Smooth muscle cell (in vitro differentiated cells): ENCODE measurements at regions not wholly inside any gene's neighbourhood (a gene's known extent, or its start where the extent isn't known, plus 50 kb on each side); places are given as distances from the start of the nearest gene placed in this dataset.

ENCODE experiments used
- DNase-seq: peaks from one replicate; lab custom pipeline; 2025; ENCODE audit not compliant: unreplicated experiment; lab: John Stamatoyannopoulos, UW
- H2AFZ ChIP-seq: fragments of 200-600 bp; sonication (generic); 2 replicates; pipeline ENCODE4 v1.6.0; 2016; ENCODE audit warnings: antibody characterized with exemption, low read depth, mild to moderate bottlenecking
- H3F3A ChIP-seq: fragments of 200-600 bp; sonication (generic); 2 replicates; pipeline ENCODE4 v1.6.0; 2017; ENCODE audit warnings: antibody characterized with exemption, low read depth
- H3K27ac ChIP-seq: fragments of 200-600 bp; sonication (generic); 2 replicates; pipeline ENCODE4 v1.5.1; 2016; ENCODE audit warnings: low read depth, mild to moderate bottlenecking
- H3K27me3 ChIP-seq: fragments of 200-600 bp; sonication (generic); 2 replicates; pipeline ENCODE4 v1.6.1; 2016; ENCODE audit warnings: low read depth, mild to moderate bottlenecking
- H3K36me3 ChIP-seq: fragments of 200-600 bp; sonication (generic); 2 replicates; pipeline ENCODE4 v1.5.1; 2016; ENCODE audit warnings: low read depth
- H3K4me1 ChIP-seq: fragments of 200-600 bp; sonication (generic); 2 replicates; pipeline ENCODE4 v1.5.1; 2016; ENCODE audit warnings: low read depth
- H3K4me2 ChIP-seq: fragments of 200-600 bp; sonication (generic); 2 replicates; pipeline ENCODE4 v1.6.0; 2016; ENCODE audit warnings: mild to moderate bottlenecking
- H3K4me3 ChIP-seq: fragments of 200-600 bp; sonication (generic); 2 replicates; pipeline ENCODE4 v1.5.1; 2016; ENCODE audit warnings: mild to moderate bottlenecking
- H3K79me2 ChIP-seq: fragments of 200-600 bp; sonication (generic); 2 replicates; pipeline ENCODE4 v1.6.0; 2016; ENCODE audit warnings: low read depth, mild to moderate bottlenecking
- H3K9ac ChIP-seq: fragments of 200-600 bp; sonication (generic); 2 replicates; pipeline ENCODE4 v1.6.0; 2016; ENCODE audit warnings: low read depth
- H3K9me3 ChIP-seq: fragments of 200-600 bp; sonication (generic); replicated peaks from 2 replicates; pipeline ENCODE4 v1.5.1; 2016; ENCODE audit warnings: low read depth
- H4K20me1 ChIP-seq: fragments of 200-600 bp; sonication (generic); 2 replicates; pipeline ENCODE4 v1.6.0; 2016; ENCODE audit warnings: low read depth
- WGBS: methylation state at CpG from one replicate; pipeline ENCODE4 v1.1.7; 2016; ENCODE audit warnings: low lambda C conversion rate; 5-methylcytosine and 5-hydroxymethylcytosine counted together
- TF ChIP-seq, protein P1 (sequence below): fragments of 200-600 bp; sonication (generic); IDR thresholded peaks from 2 replicates; pipeline ENCODE4 v1.5.1; 2017; ENCODE audit warnings: borderline replicate concordance, mild to moderate bottlenecking, antibody characterized with exemption; ENCODE audit not compliant: insufficient read depth, poor library complexity, severe bottlenecking

DNA sequence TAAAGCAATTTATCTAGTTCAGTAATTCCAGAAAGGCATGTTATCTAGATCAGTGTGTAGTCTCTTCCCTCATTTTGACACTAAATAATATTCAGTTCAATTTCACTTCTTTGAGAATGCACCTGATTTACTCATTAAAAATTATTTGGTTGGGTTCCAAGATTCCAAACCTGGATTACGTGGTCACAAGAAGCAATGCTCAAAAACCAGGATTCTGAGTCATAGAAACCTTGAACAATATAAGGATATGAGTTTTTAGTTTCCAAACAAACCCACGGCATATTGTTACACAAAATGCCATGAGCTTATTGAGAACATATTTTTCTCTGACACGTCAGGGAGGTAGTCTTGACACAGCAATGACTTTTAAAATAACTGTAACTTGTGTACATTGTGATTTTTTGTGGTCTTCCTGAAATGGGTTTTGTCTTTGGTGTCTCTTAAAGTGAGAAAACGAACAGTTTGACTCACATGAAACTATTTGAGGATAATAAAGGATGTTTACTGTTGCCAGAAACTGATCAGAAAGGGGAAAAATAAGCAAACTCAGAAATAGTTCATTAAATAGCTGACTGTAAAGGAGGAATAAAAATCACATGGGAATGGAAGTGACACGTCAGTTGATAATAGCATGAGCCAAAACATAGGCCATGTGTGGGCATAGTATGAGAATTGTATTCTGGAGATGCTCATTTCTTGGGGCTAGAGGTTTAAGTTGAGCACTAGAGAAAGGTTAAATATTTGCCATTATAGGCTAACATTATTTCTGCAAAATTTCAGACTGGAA lies 617.7 kb upstream of the CDH2 start:
- Histone ChIP-seq H3K27me3 (no peaks in the 10 kb centered on the region), H2AFZ (peak overlapping the region; percentile 34), H4K20me1 (no peaks in the 10 kb centered on the region), H3K36me3 (no peaks in the 10 kb centered on the region), H3K9ac (no peak overlapping the region), H3F3A (no peaks in the 10 kb centered on the region), H3K27ac (no peak overlapping the region), H3K9me3 (no peaks in the 10 kb centered on the region), H3K4me1 (peaks cover 6% of the 10 kb centered on the region), H3K79me2 (no peaks in the 10 kb centered on the region), H3K4me3 (no peak overlapping the region), H3K4me2 (peak overlapping the region; percentile 30)
- WGBS, result 64% methylated on average over 5 of the region's 5 CpGs
- TF ChIP-seq, protein P1, sequence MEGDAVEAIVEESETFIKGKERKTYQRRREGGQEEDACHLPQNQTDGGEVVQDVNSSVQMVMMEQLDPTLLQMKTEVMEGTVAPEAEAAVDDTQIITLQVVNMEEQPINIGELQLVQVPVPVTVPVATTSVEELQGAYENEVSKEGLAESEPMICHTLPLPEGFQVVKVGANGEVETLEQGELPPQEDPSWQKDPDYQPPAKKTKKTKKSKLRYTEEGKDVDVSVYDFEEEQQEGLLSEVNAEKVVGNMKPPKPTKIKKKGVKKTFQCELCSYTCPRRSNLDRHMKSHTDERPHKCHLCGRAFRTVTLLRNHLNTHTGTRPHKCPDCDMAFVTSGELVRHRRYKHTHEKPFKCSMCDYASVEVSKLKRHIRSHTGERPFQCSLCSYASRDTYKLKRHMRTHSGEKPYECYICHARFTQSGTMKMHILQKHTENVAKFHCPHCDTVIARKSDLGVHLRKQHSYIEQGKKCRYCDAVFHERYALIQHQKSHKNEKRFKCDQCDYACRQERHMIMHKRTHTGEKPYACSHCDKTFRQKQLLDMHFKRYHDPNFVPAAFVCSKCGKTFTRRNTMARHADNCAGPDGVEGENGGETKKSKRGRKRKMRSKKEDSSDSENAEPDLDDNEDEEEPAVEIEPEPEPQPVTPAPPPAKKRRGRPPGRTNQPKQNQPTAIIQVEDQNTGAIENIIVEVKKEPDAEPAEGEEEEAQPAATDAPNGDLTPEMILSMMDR, result no peak
- no peak for DNase-seq

DNA sequence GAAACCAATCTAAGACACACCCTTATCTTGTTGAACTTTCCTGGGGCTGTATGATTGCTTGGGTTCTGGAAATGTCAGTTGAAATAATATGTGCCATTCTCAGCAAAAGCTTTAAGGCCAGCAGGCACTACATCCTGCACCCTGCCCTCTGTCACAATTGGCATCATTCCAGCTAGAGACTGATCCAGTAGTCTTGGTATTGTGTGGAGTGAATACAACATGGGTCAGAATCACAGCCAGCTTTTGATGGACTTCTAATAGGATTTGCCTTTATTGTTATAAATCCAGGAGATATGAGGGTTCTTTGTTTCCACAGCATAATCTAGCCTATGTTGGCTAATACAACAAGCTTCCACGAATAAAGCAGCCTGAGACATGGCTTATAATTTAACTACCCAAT lies 617.0 kb upstream of the CDH2 start:
- no peak overlapping the region for H3K4me2 ChIP-seq
- TF ChIP-seq, protein P1, result no peak
- H3K36me3 ChIP-seq, result no peaks in the 10 kb centered on the region
- H3K27me3 ChIP-seq, result no peaks in the 10 kb centered on the region
- no peak overlapping the region for H3K27ac ChIP-seq
- H3K4me1 ChIP-seq, result peaks cover 6% of the 10 kb centered on the region
- no peak overlapping the region for H3K9ac ChIP-seq
- H4K20me1 ChIP-seq, result no peaks in the 10 kb centered on the region
- H3K9me3 ChIP-seq, result no peaks in the 10 kb centered on the region
- H3F3A ChIP-seq, result no peaks in the 10 kb centered on the region
- H3K4me3 ChIP-seq, result no peak overlapping the region
- no peaks in the 10 kb centered on the region for H3K79me2 ChIP-seq
- WGBS, result 77% methylated on average over 1 of the region's 1 CpG
- no peak overlapping the region for H2AFZ ChIP-seq
- DNase-seq, result no peak

DNA sequence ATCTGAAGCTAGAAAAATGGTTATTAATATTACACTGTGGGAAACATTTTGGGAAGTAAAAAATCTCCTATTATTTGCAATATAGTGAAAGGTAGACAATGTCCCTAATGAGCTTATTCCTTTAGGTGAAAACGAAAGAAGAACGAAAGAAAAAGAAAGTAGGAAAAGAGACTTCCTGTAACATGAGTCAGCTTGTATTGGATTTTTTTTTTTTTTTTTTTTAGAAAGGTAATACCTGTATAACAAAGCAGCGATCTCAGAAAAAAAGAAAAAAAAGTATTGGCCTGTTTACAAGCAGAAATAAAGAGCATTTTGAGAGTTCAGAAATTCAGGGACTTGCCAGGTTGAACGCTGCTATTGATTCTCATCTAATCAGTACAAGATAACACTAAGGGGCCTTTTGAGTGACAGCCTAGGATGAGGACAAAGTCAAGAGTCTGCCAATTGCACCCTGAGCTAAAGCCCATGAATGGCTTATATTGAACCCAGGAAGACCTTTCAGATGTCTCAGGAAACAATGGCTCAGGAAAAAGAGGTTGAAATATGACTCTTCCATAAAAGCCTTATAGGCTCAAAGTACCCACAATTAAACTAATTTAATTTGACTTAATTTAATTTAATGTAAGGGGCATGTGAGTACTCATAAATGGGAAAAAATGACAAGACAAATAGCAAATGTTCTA lies 615.6 kb upstream of the CDH2 start:
- 87% methylated on average over 4 of the region's 4 CpGs for WGBS
- Histone ChIP-seq H3K36me3 (no peaks in the 10 kb centered on the region), H3K9ac (no peak overlapping the region), H3K4me3 (peak overlapping the region; percentile 1), H3K9me3 (no peaks in the 10 kb centered on the region), H2AFZ (no peak overlapping the region), H4K20me1 (no peaks in the 10 kb centered on the region), H3K4me2 (no peak overlapping the region), H3F3A (no peaks in the 10 kb centered on the region), H3K27me3 (no peaks in the 10 kb centered on the region), H3K27ac (no peak overlapping the region), H3K4me1 (peaks cover 6% of the 10 kb centered on the region), H3K79me2 (no peaks in the 10 kb centered on the region)
- DNase-seq, result no peak
- TF ChIP-seq, protein P1, result no peak

DNA sequence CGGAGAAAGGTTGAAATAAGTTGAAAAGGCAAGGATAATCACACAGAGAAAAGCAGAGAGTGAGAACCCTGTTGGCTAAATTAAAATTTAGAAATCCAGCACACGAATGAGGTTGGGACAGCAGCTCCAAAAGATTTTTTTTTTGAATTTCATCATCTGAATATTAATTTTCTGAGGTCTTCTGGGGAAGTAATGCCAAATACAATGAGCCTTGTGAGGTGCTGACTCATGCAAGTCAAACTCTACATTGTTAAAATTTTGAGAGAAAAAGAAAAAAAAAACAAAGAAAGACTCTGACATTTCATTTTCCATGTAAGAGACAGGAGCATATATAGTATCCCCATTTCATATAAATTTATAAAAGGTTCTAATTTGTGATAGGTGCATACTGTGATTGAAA lies 614.2 kb upstream of the CDH2 start:
- no peak for DNase-seq
- WGBS, result 81% methylated on average over 2 of the region's 2 CpGs
- no peak overlapping the region for H3K4me3 ChIP-seq
- H3K4me2 ChIP-seq, result no peak overlapping the region
- peaks cover 5% of the 10 kb centered on the region for H3F3A ChIP-seq
- no peak overlapping the region for H3K27ac ChIP-seq
- H3K27me3 ChIP-seq, result no peaks in the 10 kb centered on the region
- H3K9me3 ChIP-seq, result no peaks in the 10 kb centered on the region
- TF ChIP-seq, protein P1, result no peak
- peaks cover 6% of the 10 kb centered on the region for H3K4me1 ChIP-seq
- H3K79me2 ChIP-seq, result no peaks in the 10 kb centered on the region
- no peaks in the 10 kb centered on the region for H3K36me3 ChIP-seq
- no peak overlapping the region for H3K9ac ChIP-seq
- no peak overlapping the region for H2AFZ ChIP-seq
- no peaks in the 10 kb centered on the region for H4K20me1 ChIP-seq
